Neural cell (in vitro differentiated cells): ENCODE measurements at regions not wholly inside any gene's neighbourhood (a gene's known extent, or its start where the extent isn't known, plus 50 kb on each side); places are given as distances from the start of the nearest gene placed in this dataset.

ENCODE experiments used
- H2AFZ ChIP-seq: fragments of 200-600, 300-800 bp; sonication (generic), shearing (Covaris generic); 2 replicates; pipeline ENCODE4 v1.6.0; 2014; ENCODE audit warnings: low read depth, mild to moderate bottlenecking, antibody characterized with exemption, low read length, moderate library complexity
- H3F3A ChIP-seq: fragments of 200-600 bp; shearing (Covaris generic); 2 replicates; pipeline ENCODE4 v1.6.1; 2016; ENCODE audit warnings: mild to moderate bottlenecking, moderate library complexity, mixed read lengths, antibody characterized with exemption, low read length; ENCODE audit not compliant: insufficient read depth, poor library complexity, severe bottlenecking
- H3K27ac ChIP-seq: fragments of 200-600, 300-800 bp; sonication (generic), shearing (Covaris generic); 2 replicates; pipeline ENCODE4 v1.5.1; 2014; ENCODE audit warnings: mild to moderate bottlenecking, low read length, moderate library complexity
- H3K27me3 ChIP-seq: fragments of 300-800, 200-600 bp; sonication (generic), shearing (Covaris generic); 2 replicates; pipeline ENCODE4 v1.6.0; 2014; ENCODE audit warnings: mild to moderate bottlenecking, low read depth, low read length, moderate library complexity; ENCODE audit not compliant: insufficient read depth
- H3K36me3 ChIP-seq: fragments of 300-800, 200-600 bp; sonication (generic), shearing (Covaris generic); 2 replicates; pipeline ENCODE4 v1.5.1; 2014; ENCODE audit warnings: mild to moderate bottlenecking, antibody characterized with exemption, low read length, moderate library complexity; ENCODE audit not compliant: insufficient read depth
- H3K4me2 ChIP-seq: fragments of 300-800, 200-600 bp; sonication (generic), shearing (Covaris generic); 2 replicates; pipeline ENCODE4 v1.6.0; 2014; ENCODE audit warnings: mild to moderate bottlenecking, low read length
- H3K4me3 ChIP-seq: fragments of 300-800, 200-600 bp; sonication (generic), shearing (Covaris generic); 2 replicates; pipeline ENCODE4 v1.5.1; 2014; ENCODE audit warnings: mild to moderate bottlenecking, low read length, moderate library complexity
- H3K79me2 ChIP-seq: fragments of 200-600 bp; shearing (Covaris generic); replicated peaks from 2 replicates; pipeline ENCODE4 v1.6.0; 2014; ENCODE audit warnings: mild to moderate bottlenecking, low read length, moderate library complexity; ENCODE audit not compliant: insufficient read depth
- H3K9ac ChIP-seq: fragments of 300-800, 200-600 bp; sonication (generic), shearing (Covaris generic); 2 replicates; pipeline ENCODE4 v1.6.1; 2016; ENCODE audit warnings: mild to moderate bottlenecking, low read length, mixed read lengths
- H3K9me2 ChIP-seq: fragments of 200-600 bp; shearing (Covaris generic); 2 replicates; pipeline ENCODE4 v1.6.1; 2016; ENCODE audit warnings: mild to moderate bottlenecking, low read length, mixed read lengths; ENCODE audit not compliant: insufficient read depth
- H3K9me3 ChIP-seq: fragments of 200-600, 300-800 bp; sonication (generic), shearing (Covaris generic); 2 replicates; pipeline ENCODE4 v1.6.1; 2016; ENCODE audit warnings: mild to moderate bottlenecking, mixed run types, low read length, moderate library complexity, mixed read lengths
- H4K20me1 ChIP-seq: fragments of 200-600 bp; shearing (Covaris generic); 2 replicates; pipeline ENCODE4 v1.6.1; 2016; ENCODE audit warnings: mild to moderate bottlenecking, mixed run types; ENCODE audit not compliant: insufficient read depth
- CTCF ChIP-seq: fragments of 450-650 bp; IDR thresholded peaks from 2 replicates; pipeline ENCODE4 v1.5.1; 2014; ENCODE audit warnings: antibody characterized with exemption, mild to moderate bottlenecking, moderate library complexity; ENCODE audit not compliant: poor library complexity, severe bottlenecking
- EP300 ChIP-seq: fragments of 450-650 bp; conservative IDR thresholded peaks from 2 replicates; pipeline ENCODE4 v1.6.1; 2014; ENCODE audit warnings: antibody characterized with exemption, mild to moderate bottlenecking, moderate library complexity; ENCODE audit not compliant: poor library complexity, severe bottlenecking
- EZH2 ChIP-seq: fragments of 200-600, 300-800 bp; shearing (Covaris generic), sonication (generic); IDR thresholded peaks from 2 replicates; pipeline ENCODE4 v1.6.1; 2014; ENCODE audit warnings: antibody characterized with exemption, low read length, borderline replicate concordance, mild to moderate bottlenecking; ENCODE audit not compliant: insufficient read depth, poor library complexity, severe bottlenecking
- MXI1 ChIP-seq: fragments of 450-650 bp; conservative IDR thresholded peaks from 2 replicates; pipeline ENCODE4 v1.6.1; 2014; ENCODE audit warnings: antibody characterized with exemption, mild to moderate bottlenecking; ENCODE audit not compliant: poor library complexity, severe bottlenecking
- POLR2AphosphoS5 ChIP-seq: IDR thresholded peaks from 2 replicates; pipeline ENCODE4 v1.6.1; 2012
- RAD21 ChIP-seq: fragments of 450-650 bp; conservative IDR thresholded peaks from 2 replicates; pipeline ENCODE4 v1.6.1; 2014; ENCODE audit warnings: antibody characterized with exemption, mild to moderate bottlenecking, moderate library complexity
- SMC3 ChIP-seq: fragments of 450-650 bp; conservative IDR thresholded peaks from 2 replicates; pipeline ENCODE4 v1.6.1; 2014; ENCODE audit warnings: antibody characterized with exemption, mild to moderate bottlenecking, moderate library complexity; ENCODE audit not compliant: poor library complexity
- TAF1 ChIP-seq: IDR thresholded peaks from 2 replicates; pipeline ENCODE4 v1.6.1; 2012; ENCODE audit warnings: low read depth
- TF ChIP-seq, protein P1 (sequence below): IDR thresholded peaks from 2 replicates; pipeline ENCODE4 v1.6.1; 2012; ENCODE audit warnings: borderline replicate concordance

DNA sequence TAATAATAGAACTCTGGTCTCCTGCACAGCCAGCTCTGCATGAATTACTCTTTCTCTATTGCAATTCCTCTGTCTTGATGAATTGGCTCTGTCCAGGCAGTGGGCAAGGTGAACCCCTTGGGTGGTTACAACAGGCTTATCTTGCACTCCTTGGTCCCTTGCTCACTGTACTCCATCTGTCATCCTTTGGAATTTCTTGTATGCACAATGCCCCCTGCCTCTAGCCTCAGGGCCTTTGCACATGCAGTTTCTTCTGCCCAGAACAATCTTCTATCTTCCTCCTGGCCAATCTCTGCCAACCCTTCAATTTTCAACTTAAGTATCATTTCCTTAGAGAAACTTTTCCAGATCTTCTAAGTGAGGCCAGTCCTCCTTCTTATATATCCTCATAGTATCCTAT is 114.7 kb upstream of the NLRP1 start:
- H3K9me2 ChIP-seq, result no peaks in the 10 kb centered on the region
- H3F3A ChIP-seq, result no peaks in the 10 kb centered on the region
- TF ChIP-seq, protein P1, sequence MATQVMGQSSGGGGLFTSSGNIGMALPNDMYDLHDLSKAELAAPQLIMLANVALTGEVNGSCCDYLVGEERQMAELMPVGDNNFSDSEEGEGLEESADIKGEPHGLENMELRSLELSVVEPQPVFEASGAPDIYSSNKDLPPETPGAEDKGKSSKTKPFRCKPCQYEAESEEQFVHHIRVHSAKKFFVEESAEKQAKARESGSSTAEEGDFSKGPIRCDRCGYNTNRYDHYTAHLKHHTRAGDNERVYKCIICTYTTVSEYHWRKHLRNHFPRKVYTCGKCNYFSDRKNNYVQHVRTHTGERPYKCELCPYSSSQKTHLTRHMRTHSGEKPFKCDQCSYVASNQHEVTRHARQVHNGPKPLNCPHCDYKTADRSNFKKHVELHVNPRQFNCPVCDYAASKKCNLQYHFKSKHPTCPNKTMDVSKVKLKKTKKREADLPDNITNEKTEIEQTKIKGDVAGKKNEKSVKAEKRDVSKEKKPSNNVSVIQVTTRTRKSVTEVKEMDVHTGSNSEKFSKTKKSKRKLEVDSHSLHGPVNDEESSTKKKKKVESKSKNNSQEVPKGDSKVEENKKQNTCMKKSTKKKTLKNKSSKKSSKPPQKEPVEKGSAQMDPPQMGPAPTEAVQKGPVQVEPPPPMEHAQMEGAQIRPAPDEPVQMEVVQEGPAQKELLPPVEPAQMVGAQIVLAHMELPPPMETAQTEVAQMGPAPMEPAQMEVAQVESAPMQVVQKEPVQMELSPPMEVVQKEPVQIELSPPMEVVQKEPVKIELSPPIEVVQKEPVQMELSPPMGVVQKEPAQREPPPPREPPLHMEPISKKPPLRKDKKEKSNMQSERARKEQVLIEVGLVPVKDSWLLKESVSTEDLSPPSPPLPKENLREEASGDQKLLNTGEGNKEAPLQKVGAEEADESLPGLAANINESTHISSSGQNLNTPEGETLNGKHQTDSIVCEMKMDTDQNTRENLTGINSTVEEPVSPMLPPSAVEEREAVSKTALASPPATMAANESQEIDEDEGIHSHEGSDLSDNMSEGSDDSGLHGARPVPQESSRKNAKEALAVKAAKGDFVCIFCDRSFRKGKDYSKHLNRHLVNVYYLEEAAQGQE, result no peak
- TF ChIP-seq EP300 (no peak), POLR2AphosphoS5 (no peak)
- H3K79me2 ChIP-seq, result no peaks in the 10 kb centered on the region
- H3K4me3 ChIP-seq, result no peak overlapping the region
- no peak overlapping the region for H3K27ac ChIP-seq
- no peaks in the 10 kb centered on the region for H3K27me3 ChIP-seq
- H3K9me3 ChIP-seq, result no peaks in the 10 kb centered on the region
- no peaks in the 10 kb centered on the region for H4K20me1 ChIP-seq
- H3K36me3 ChIP-seq, result no peaks in the 10 kb centered on the region
- no peak overlapping the region for H3K9ac ChIP-seq
- no peak overlapping the region for H2AFZ ChIP-seq
- H3K4me2 ChIP-seq, result no peak overlapping the region

DNA sequence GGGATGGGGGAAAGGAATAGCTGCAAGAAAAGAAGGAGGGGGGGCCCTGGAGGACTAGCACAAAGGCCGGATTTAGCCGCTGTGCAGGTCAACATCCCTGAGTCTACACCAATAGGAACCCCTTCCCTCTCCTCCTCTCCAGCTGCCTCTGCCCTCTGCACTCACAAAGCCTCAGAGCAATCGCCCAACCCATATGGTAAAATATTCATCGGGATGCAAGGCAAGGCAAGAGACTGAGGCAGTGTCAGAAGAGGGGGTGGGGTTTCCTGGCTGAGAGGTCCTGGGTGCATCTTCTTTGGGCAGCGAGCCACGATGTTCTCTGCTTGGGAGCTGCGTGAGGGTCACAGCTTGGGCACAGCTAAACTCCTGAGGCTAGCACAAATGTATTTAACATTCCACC is 115.5 kb upstream of the NLRP1 start:
- no peaks in the 10 kb centered on the region for H3F3A ChIP-seq
- no peaks in the 10 kb centered on the region for H3K27me3 ChIP-seq
- H3K9ac ChIP-seq, result no peak overlapping the region
- H3K36me3 ChIP-seq, result no peaks in the 10 kb centered on the region
- TF ChIP-seq EZH2, result no peak
- no peak for TF ChIP-seq MXI1
- no peak for TF ChIP-seq POLR2AphosphoS5
- H3K9me3 ChIP-seq, result no peaks in the 10 kb centered on the region
- H2AFZ ChIP-seq, result no peak overlapping the region
- no peaks in the 10 kb centered on the region for H3K79me2 ChIP-seq
- no peaks in the 10 kb centered on the region for H3K9me2 ChIP-seq
- no peaks in the 10 kb centered on the region for H4K20me1 ChIP-seq
- no peak overlapping the region for H3K4me3 ChIP-seq
- H3K27ac ChIP-seq, result no peak overlapping the region
- H3K4me2 ChIP-seq, result no peak overlapping the region

DNA sequence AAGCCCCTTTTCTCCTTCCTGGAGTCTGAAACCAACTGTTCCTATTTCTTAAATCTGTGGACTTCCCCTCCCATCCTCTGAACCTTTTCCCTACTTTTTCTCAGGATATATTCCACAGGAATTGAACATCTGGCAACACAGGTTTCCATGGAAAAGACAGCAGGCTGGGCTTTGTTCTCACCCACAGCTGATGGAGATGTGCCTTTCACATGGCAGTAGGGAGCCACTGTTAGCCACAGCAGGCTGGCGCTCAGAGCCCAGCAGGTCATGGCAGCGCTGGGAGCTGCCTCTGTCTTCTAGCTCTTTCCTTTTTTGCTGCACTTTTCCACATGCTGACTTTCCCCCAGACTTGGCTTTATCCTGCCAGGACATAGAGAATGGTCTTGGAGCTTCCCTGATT is 116.4 kb upstream of the NLRP1 start:
- no peak overlapping the region for H2AFZ ChIP-seq
- no peaks in the 10 kb centered on the region for H3K9me2 ChIP-seq
- no peaks in the 10 kb centered on the region for H3K36me3 ChIP-seq
- no peaks in the 10 kb centered on the region for H3K9me3 ChIP-seq
- H3K79me2 ChIP-seq, result no peaks in the 10 kb centered on the region
- no peak for TF ChIP-seq CTCF
- TF ChIP-seq TAF1, result no peak
- TF ChIP-seq SMC3, result no peak
- TF ChIP-seq MXI1, result no peak
- TF ChIP-seq EP300, result no peak
- TF ChIP-seq, protein P1, result no peak
- no peak for TF ChIP-seq POLR2AphosphoS5
- TF ChIP-seq RAD21, result no peak
- TF ChIP-seq EZH2, result no peak
- no peak overlapping the region for H3K4me3 ChIP-seq
- H3K27me3 ChIP-seq, result no peaks in the 10 kb centered on the region
- H3K27ac ChIP-seq, result no peak overlapping the region
- H3F3A ChIP-seq, result no peaks in the 10 kb centered on the region
- no peak overlapping the region for H3K4me2 ChIP-seq
- no peaks in the 10 kb centered on the region for H4K20me1 ChIP-seq
- H3K9ac ChIP-seq, result no peak overlapping the region
